OCI-LY7 (cell line): ENCODE measurements at regions not wholly inside any gene's neighbourhood (a gene's known extent, or its start where the extent isn't known, plus 50 kb on each side); places are given as distances from the start of the nearest gene placed in this dataset.

ENCODE experiments used
- CTCF ChIP-seq: fragments of 200-600 bp; sonication (generic); conservative IDR thresholded peaks from 2 replicates; pipeline ENCODE4 v1.5.1; 2014; ENCODE audit warnings: mild to moderate bottlenecking, antibody characterized with exemption, low read length, moderate library complexity, mixed read lengths
- EZH2phosphoT487 ChIP-seq: fragments of 200-600 bp; sonication (generic); IDR thresholded peaks from 2 replicates; pipeline ENCODE4 v1.6.1; 2018; ENCODE audit warnings: low read depth, borderline replicate concordance, mild to moderate bottlenecking, mixed run types, antibody characterized with exemption, low read length, moderate library complexity, mixed read lengths

DNA sequence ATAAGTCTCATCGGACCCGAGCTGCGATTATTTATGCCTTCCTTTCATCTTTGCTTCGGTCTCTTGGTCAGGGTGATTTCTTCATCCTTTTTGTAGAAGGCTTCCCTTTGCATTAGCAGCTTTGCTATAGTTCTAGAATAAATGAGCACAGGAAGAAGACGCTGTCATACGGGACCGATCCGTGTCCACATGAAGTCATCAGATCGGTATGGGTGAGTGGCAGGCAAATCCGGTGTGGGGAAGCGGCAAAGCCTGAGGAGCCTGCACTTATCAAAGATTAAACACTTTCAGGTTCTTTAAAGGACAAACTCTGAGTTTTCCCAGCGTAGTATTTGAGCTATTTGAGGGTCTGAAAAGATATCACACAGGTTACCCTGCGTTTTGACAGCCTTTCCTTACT lies 119.3 kb downstream of the IRS2 start:
- TF ChIP-seq CTCF (no peak), EZH2phosphoT487 (no peak)
